Eye (tissue), 1 donor: ENCODE measurements at regions not wholly inside any gene's neighbourhood (a gene's known extent, or its start where the extent isn't known, plus 50 kb on each side); places are given as distances from the start of the nearest gene placed in this dataset.

Experiments
- DNase-seq: peaks from one replicate; pipeline ENCODE4 v3.0.0-alpha.2; 2015

GRCh38 chr12:34348836-34349672 is 326.8 kb downstream of the ALG10 start:
- DNase-seq, result no peak

DNA sequence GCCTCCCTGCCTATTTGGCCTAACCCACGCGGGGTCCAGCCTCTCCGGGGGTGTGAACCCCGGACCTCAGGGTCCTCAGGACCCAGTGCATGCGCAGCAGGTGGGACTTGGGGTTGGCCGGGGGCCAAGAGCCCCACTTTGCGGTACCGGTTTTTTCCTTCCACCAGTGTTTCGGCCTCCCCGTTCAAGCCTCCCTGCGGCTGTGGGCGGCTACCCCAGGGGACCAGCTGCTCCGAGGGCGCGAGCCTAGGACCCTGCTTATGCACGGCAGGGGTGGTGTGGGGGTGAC is 327.3 kb downstream of the ALG10 start:
- DNase-seq, result no peak

DNA sequence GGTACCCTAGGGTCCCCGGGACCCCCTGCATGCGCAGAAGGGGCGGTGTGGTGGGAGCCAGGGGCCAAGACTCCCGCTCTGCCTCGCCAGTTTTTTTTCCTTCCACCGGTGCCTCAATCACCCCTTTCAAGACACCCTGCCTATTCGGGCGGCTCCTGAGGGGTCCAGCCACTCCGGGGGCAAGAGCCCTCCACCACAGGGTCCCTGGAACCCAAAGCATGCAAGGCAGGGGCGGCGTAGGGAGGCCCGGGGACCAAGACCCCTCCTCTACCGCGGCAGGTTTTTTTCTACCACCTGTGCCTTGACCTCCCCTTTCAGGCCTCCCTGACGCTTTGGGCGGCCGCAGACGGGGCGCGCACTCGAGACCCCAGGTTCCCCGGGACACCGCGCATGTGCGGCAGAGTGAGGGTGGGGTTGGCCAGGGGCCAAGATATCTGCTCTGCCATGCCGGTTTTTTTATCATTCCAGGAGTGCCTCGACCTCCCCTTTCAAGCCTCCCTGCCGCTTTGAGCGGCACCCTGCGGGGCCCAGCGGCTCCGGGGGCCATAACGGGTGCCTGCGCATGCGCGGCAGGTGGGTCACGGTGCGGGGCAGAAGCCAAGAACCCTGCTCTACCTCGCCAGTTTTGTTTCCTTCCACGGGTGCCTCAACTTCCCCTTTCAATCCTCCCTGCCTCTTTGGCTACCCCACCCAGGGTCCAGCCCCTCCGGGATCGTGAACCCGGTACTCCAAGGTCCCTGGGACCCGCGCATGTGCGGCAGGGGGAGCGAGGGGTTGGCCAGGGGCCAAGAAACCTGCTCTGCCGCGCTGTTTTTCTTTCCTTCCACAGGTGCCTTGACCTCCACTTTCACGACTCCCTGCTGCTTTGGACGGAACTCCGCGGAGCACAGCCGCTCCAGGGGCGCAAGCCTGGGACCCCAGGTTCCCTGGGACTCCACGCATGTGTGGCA is 328.1 kb downstream of the ALG10 start:
- no peak for DNase-seq

DNA sequence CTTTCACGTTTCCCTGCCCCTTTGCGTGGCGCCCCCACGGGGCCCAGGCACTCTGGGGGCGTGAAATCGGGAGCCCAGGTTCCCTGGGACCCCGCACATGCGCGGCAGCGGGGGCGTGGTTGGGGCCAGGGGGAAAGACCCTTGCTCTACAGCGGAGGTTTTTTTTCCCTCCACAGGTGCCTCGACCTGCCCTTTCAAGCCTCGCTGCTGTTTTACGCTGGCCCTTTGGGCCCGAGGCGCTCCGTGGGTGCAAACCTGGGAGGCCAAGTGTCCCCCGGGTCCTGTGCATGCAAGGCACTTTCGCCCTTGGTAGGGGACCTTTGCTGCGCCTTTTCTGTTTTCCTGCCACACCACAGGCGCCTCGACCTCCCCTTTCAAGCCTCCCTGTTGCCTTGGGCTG is 329.8 kb downstream of the ALG10 start:
- DNase-seq, result no peak

DNA sequence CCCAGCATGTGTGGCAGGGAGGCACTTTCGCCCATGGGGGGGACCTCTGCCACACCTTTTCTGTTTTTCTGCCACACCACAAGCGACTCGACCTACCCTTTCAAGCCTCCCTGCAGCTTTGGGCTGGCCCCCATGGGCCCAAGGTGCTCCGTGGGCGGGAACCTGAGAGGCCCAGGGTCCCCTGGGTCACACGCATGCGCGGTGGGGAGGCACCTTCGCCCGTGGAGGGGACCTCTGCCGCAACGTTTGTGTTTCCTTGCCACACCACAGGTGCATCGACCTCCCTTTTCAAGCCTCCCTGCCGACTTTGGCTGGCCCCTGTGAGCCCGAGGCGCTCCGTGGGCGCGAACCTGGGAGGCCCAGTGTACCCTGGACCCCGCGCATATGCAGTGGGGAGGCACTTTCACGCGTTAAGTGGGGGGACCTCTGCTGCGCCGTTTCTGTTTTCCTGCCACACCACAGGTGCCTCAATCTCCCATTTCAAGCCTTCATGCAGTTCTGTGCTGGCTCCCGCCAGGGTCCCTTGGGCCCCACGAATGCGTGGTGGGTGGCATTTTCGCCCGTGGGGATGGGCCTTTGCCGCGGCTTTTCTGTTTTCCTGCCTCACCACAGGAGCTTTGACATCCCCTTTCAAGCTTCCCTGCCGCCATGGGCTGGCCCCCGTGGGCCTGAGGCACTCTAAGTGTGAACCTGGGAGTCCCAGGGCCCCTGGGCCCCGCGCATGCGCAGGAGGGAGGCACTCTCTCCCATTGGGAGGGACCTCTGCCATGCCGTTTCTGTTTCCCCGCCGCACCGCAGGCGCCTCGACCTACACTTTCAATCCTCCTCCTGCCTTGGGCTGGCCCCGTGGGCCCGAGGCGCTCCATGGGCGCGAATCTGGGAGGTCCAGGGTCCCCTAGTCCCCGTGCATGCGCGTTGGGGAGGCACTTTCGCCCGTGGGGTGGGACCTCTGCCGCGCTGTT is 332.2 kb downstream of the ALG10 start:
- DNase-seq, result no peak

GRCh38 chr12:34356233-34356987 is 334.1 kb downstream of the ALG10 start:
- DNase-seq, result no peak

DNA sequence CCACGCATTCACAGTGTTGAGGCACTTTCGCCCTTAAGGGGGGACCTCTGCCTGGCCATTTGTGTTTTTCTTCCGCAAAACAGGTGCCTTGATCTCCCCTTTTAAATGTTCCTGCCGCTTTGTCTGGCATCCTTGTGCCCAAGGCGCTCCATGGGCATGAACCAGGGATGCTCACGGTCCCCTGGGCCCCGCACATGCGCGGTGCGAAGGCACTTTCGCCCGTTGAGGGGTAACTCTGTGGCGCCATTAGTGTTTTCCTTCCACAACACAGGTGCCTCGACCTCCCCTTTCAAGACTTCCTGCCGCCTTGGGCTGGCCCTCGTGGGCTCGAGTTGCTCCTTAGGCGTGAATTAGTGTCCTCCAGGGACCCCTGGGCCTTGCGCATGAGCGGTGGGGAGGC is 335.5 kb downstream of the ALG10 start:
- DNase-seq, result no peak

DNA sequence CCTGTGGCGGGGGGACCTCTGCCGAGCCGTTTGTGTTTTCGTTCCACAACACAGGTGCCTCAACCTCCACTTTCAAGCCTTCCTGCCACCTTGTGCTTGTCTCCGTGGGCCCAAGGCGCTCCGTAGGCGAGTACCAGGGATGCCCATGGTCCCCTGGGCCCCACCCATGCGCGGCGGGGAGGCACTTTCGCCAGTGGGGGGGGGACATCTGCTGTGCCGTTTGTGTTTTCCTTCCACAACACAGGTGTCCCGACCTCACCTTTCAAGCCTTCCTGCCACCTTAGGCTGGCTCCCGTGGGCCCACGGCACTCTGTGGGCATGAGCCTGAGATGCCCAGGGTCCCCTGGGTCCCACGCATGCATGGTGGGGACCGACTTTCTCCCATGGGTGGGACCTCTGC is 335.9 kb downstream of the ALG10 start:
- no peak for DNase-seq

DNA sequence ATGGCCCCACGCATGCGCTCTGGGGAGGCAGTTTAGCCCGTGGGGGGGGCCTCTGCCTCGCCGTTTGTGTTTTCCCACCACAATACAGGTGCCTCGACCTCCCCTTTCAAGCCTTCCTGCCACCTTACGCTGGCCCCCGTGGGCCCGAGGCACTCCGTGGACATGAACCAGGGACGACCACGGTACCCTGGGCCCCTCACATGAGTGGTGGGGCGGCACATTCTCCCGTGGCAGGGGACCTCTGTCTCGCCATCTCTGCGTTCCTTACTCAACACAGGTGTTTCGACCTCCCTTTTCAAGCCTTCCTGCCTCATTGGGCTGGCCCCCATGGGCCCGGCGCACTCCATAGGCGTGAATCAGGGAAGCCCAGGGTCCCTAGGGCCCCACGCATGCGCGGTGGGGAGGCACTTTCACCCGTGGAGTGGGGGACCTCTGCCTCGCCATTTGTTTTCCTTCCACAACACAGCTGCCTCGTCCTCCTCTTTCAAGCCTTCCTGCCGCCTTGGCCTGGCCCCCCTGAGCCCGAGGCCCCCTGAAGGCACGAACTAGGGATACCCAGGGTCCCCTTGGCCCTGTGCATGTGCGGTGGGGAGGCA is 339.5 kb downstream of the ALG10 start:
- DNase-seq, result no peak

GRCh38 chr12:34363050-34363673 is 340.9 kb downstream of the ALG10 start:
- DNase-seq, result no peak

DNA sequence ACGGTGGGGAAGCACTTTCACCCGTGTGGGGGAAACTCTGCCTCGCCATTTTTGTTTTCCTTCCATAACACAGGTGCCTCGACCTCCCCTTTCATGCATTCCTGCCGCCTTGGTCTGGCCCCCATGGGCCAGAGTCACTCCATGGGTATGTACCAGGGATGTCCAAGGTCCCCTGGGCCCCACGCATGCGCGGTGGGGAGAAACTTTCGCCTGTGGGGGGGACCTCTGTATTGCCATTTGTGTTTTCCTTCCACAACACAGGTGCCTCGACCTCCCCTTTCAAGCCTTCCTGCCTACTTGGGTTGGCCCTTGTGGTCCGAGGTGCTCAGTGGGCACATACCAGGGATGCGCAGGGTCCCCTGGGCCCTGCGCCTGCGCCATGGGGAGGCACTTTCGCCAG is 345.8 kb downstream of the ALG10 start:
- no peak for DNase-seq

- no peak for DNase-seq
Observed at GRCh38 chr12:34371050-34371449, 348.8 kb downstream of the ALG10 start.

GRCh38 chr12:34372003-34372402 is 349.7 kb downstream of the ALG10 start:
- no peak for DNase-seq

DNA sequence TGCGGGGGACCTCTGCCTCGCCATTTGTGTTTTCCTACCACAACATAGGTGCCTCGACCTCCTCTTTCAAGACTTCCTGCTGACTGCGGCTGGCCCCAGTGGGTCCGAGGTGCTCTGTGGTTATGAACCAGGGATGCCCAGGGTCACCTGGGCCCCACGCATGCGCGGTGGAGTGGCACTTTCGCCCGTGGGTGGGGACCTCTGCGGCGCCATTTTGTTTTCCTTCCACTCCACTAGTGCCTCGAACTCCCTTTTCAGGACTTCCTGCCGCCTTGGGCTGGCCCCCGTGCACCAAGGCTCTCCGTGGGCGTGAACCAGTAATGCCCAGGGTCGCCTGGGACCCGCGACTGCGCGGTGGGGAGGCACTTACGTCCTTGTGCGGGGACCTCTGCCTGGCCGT is 351.6 kb downstream of the ALG10 start:
- DNase-seq, result no peak

DNA sequence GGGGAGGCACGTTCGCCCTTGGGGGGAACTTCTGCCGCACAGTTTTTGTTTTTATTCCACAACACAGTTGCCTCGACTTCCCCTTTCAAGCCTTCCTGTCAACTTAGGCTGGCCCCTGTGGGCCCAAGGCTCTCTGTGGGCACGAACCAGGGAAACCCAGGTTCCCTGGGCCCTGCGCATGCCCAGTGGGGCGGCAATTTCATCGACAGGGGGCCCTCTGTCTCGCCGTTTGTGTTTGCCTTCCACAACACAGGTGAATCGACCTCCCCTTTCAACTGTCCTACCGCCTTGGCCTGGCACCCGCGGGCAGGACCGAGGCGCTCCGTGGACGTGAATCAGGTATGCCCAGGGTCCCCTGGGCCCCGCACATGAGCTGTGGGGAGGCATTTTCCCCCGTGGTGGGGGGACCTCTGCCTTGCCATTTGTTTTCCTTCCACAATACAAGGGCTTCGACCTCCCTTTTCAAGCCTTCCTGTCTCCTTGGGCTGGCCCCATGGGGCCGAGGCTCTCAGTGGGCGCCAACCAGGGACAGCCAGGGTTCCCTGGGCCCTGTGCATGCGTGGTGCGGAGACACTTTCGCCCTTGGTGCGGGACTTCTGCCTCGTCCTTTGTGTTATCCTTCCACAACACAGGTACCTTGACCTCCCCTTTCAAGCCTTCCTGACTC is 354.0 kb downstream of the ALG10 start:
- DNase-seq, result no peak

- no peak for DNase-seq
Observed at GRCh38 chr12:34377243-34378035, 355.1 kb downstream of the ALG10 start.

GRCh38 chr12:34379142-34379541 is 356.8 kb downstream of the ALG10 start:
- DNase-seq, result no peak

- DNase-seq, result no peak
Observed at GRCh38 chr12:34384693-34385092, 362.4 kb downstream of the ALG10 start.

GRCh38 chr12:34386016-34386415 is 363.7 kb downstream of the ALG10 start:
- no peak for DNase-seq
